ENCODE measurements at regions not wholly inside any gene's neighbourhood (a gene's known extent, or its start where the extent isn't known, plus 50 kb on each side); places are given as distances from the start of the nearest gene placed in this dataset.

GRCh38 chr4:28226962-28227361, 1366.3 kb downstream of the STIM2 start:
- Histone ChIP-seq H3K27me3 (no peaks in the 10 kb centered on the region), H3K36me3 (no peaks in the 10 kb centered on the region), H3K4me3 (no peak overlapping the region), H3K4me1 (peaks cover 0 to 15% (median 0%) of the 10 kb centered on the region in 4 donors), H3K27ac (no peak overlapping the region), H3K9me3 (no peaks in the 10 kb centered on the region)
- no peak for DNase-seq (ENCODE audit: low spot score in 2 of 2)
- 20 to 23% methylated on average over 1 of the region's 1 CpG for WGBS, 2 donors
- TF ChIP-seq POLR2A (IDR thresholded peaks at IDR 0.05) = no peak
- no peak for TF ChIP-seq EP300 (IDR thresholded peaks at IDR 0.05)
- no peak for TF ChIP-seq CTCF (IDR thresholded peaks at IDR 0.05)

- no peaks in the 10 kb centered on the region for H3K9me3 ChIP-seq
- 28 to 43% methylated on average over 1 of the region's 1 CpG for WGBS, 2 donors
- H3K4me3 ChIP-seq = no peak overlapping the region
- no peak overlapping the region for H3K27ac ChIP-seq
- no peaks in the 10 kb centered on the region for H3K36me3 ChIP-seq
- H3K4me1 ChIP-seq = peaks cover 0 to 15% (median 0%) of the 10 kb centered on the region in 4 donors
- no peak for TF ChIP-seq CTCF (IDR thresholded peaks at IDR 0.05)
- no peak for TF ChIP-seq EP300 (IDR thresholded peaks at IDR 0.05)
- TF ChIP-seq POLR2A (IDR thresholded peaks at IDR 0.05) = no peak
- no peak for DNase-seq (ENCODE audit: low spot score in 2 of 2)
- no peaks in the 10 kb centered on the region for H3K27me3 ChIP-seq
Observed at GRCh38 chr4:28227764-28228163, 1367.1 kb downstream of the STIM2 start.

GRCh38 chr4:28228561-28229491, 1368.2 kb downstream of the STIM2 start:
- H3K27ac ChIP-seq = no peak overlapping the region
- H3K4me1 ChIP-seq = peaks cover 0 to 15% (median 0%) of the 10 kb centered on the region in 4 donors
- no peak for DNase-seq (ENCODE audit: low spot score in 2 of 2)
- no peaks in the 10 kb centered on the region for H3K36me3 ChIP-seq
- H3K27me3 ChIP-seq = no peaks in the 10 kb centered on the region
- H3K4me3 ChIP-seq = no peak overlapping the region
- TF ChIP-seq POLR2A (IDR thresholded peaks at IDR 0.05) (no peak), EP300 (IDR thresholded peaks at IDR 0.05) (no peak), CTCF (IDR thresholded peaks at IDR 0.05) (no peak)
- WGBS, 2 donors = 61% methylated on average over 1 of the region's 1 CpG
- H3K9me3 ChIP-seq = no peaks in the 10 kb centered on the region

GRCh38 chr4:28232376-28232775, 1371.7 kb downstream of the STIM2 start:
- 65 to 79% methylated on average over 2 of the region's 2 CpGs for WGBS, 2 donors
- no peaks in the 10 kb centered on the region for H3K27me3 ChIP-seq
- no peak for TF ChIP-seq POLR2A (IDR thresholded peaks at IDR 0.05)
- no peak for TF ChIP-seq CTCF (IDR thresholded peaks at IDR 0.05)
- TF ChIP-seq EP300 (IDR thresholded peaks at IDR 0.05) = no peak
- H3K36me3 ChIP-seq = no peaks in the 10 kb centered on the region
- no peak overlapping the region for H3K27ac ChIP-seq
- no peaks in the 10 kb centered on the region for H3K4me1 ChIP-seq
- no peak for DNase-seq (ENCODE audit: low spot score in 2 of 2)
- H3K4me3 ChIP-seq = no peak overlapping the region
- no peaks in the 10 kb centered on the region for H3K9me3 ChIP-seq

GRCh38 chr4:28232951-28233350, 1372.3 kb downstream of the STIM2 start:
- no peak for TF ChIP-seq EP300 (IDR thresholded peaks at IDR 0.05)
- no peak for TF ChIP-seq POLR2A (IDR thresholded peaks at IDR 0.05)
- Histone ChIP-seq H3K27me3 (no peaks in the 10 kb centered on the region), H3K27ac (no peak overlapping the region), H3K36me3 (no peaks in the 10 kb centered on the region), H3K4me3 (no peak overlapping the region), H3K4me1 (no peaks in the 10 kb centered on the region), H3K9me3 (no peaks in the 10 kb centered on the region)
- no peak for DNase-seq (ENCODE audit: low spot score in 2 of 2)
- WGBS, 2 donors = 64 to 79% methylated on average over 1 of the region's 1 CpG

Measured in tibial nerve (tissue), 4 donors.